GM21390 (cell line): ENCODE measurements at regions not wholly inside any gene's neighbourhood (a gene's known extent, or its start where the extent isn't known, plus 50 kb on each side); places are given as distances from the start of the nearest gene placed in this dataset.

ENCODE experiments used
- ATAC-seq: cut with Tn5 transposase; IDR thresholded peaks from one replicate; pipeline ENCODE4 v1.9.1; 2021; ENCODE audit not compliant: unreplicated experiment

DNA sequence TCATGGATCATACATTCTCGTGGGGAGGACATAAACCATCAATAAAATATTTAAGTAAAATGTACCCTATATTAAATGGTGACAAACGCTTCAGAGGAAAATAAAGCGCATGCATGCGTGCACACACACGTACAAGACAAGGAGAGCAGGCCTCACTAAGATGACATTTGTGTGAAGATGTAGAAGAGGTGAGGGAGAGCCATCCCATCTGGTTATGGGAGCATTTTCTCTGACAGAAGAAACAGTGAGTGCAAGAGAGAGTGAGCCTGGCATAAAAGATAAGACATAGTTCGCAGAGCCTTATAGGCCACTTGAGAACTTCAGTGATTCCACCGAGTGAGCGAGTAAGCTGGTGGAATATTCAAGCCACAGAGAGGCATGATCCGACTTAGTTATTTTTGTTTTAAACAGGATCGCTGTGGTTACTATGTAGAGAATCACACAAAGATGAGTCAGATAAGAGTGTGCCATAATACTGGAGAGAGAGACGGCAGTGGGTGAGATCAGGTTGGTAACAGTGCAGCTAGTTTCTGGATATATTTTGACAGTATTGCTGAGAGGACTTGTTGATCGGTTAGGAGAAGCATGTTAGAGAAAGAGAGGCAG is 624.2 kb downstream of the PLPP3 start:
- no peak for ATAC-seq

DNA sequence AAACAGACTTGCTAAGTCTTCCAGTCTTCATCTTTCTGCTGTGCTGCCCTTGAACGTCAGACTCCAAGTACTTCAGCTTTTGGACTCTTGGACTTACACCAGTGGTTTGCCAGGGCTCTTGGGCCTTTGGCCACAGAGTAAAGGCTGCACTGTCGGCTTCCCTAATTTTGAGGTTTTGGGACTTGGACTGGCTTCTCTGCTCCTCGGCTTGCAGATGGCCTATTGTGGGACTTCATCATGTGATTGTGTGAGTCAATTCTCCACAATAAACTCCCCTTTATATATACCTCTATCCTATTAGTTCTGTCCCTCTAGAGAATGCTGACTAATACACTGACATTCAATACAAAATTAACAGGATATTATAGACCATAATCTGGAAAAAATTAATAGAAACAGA is 628.1 kb downstream of the PLPP3 start:
- ATAC-seq = no peak

DNA sequence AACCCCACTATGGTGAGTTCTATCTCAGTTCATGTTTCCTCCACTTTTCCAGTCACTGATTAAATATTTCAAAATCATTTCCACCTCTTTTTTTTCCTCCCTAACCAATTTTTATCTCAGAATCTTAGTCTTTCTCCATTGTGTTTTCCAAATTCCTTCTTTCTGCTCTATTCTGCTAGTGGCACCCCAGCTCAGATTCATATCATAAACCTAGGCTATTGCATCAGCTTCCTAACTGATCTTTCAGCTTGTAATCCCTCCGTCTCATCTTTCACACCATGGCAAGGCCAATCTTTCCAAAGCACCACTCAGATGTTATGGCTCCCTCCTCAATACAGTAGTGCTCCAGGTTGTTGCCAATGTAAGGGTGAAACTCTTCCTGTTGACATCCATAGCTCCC is 631.9 kb downstream of the PLPP3 start:
- no peak for ATAC-seq

DNA sequence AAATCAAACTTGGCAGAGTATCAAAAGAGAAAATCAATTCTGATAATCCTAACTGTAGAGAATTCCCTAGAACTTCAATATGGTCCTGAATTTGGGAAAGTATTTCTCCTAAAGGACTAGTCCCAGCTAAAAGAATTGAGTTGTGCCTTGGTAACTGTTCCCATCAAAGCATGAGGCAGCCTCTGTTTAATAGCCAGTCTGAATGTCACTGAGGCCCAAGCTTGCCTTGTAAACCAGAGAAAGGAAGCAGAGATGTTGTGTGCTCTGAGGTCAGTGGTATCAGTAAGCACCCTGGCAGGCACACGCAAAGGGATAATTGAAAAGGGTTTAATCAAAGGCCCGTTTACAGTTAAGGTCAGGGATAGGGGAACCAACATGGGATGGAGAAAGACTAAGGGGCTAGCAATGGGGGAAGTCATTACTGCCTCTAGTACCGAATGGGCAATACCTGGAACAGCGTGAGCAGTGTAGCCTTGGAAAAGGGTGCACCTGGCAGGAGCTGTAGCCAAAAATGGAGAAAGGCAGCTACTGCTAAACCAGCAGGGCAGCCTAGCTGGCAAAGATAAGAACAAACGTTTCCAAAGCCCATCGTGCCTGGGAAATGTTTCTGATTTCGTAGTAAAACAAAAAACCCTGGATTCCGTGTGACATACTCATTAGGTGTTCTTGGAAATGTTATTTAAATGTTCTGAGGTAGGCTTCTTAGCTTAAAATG is 635.5 kb downstream of the PLPP3 start:
- ATAC-seq = no peak

DNA sequence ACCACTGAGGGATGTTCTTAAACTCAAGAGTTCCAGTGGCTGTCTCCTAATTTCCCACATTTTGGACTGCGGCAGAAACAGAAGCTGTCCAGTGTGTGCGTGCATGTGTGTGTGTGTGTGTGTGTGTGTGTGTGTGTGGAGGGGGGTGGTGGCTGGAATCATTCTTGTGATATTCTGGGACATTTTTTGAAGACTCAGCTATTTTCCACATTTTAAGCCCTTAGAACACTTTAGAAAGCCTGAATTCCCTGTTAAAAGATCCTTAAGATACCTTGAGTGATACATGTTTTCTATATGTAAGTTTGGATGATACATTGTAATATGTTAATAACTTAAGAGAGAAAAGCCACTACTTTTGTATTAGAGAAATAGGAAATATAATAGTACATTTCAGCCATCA is 636.4 kb downstream of the PLPP3 start:
- no peak for ATAC-seq

DNA sequence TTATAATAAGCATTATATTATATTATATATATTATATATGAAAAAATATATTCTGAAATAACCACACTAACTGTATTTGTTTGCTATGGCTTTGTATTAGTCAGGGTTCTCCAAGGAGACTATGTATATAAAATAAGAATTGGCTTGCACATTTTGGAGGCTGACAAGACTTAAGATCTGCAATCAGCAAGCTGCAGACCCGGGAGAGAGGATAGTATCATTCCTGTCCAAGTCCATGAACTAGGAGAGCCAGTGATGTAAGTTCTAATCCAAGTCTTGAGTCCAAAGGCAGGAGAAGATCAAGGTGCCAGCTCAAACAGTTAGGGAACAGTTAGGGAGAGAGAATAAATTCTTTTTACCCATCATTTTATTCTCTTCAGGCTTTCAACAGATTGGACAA is 639.5 kb downstream of the PLPP3 start:
- no peak for ATAC-seq

DNA sequence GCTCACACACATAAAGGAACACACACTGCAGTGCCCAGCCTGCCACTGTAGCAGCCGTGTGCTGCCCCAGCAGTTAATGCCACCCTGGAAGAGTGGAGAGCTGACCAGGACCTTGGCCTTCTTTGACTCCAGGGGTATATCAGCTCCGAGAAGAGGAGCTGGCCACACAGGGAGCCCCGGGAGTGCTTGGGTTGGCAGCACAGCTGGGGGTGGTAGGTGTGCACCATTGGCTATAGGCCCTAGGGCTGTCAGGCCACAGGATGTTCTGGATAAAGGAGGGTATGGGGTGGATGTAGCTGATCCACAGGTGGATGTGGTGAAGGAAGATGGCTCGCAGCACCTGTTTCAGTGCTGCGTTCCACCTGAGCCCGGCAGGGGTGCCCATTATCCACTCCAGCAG is 640.5 kb downstream of the PLPP3 start:
- no peak for ATAC-seq

DNA sequence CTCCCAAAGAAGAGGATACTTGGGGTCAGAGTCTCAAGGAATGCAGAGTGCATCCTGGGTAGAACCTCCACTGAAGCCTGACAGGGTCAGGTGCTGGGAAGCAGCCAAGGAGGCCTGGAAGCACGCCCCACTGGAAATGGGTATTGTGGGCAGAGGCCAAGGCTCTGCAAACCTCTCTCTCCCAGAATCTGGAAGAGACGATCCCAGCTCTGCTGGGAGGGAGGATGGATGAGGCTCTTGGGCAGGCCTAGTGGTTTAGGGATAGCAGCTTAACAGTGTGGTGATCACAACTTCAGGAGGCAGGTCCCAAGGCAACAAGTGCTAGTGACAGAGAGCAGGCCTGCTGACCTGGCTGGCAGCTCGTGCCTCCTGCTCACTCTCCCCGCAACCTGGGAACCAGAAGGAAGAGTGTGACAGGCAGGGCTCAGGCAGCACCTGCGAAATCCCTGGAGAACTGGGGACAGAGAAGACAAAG is 641.0 kb downstream of the PLPP3 start:
- no peak for ATAC-seq

DNA sequence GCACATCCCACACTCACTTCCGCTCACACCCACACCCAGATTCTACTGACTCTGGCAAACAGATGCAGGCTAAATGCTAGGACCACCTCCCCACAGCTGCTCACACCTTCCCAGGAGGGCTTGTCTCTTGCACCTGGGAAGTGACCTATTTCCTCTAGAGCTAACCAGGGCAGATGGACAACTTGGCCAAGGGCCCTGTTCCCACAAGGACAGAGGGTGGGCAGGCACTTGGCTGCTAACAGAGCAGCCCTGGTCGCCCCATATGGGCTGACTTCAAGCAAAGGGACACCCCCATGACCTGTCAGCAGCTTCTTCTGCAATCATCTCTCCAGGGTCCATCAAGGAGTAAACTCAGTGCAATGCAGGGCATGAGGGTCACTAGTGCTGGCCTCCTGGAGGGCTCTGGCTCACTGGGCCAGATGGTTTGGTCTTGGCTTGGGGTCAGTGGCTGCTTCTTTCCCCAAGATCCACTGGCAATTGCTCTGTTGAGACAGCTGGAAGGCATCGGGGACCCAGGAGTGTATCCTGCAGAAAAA is 641.5 kb downstream of the PLPP3 start:
- ATAC-seq = no peak

DNA sequence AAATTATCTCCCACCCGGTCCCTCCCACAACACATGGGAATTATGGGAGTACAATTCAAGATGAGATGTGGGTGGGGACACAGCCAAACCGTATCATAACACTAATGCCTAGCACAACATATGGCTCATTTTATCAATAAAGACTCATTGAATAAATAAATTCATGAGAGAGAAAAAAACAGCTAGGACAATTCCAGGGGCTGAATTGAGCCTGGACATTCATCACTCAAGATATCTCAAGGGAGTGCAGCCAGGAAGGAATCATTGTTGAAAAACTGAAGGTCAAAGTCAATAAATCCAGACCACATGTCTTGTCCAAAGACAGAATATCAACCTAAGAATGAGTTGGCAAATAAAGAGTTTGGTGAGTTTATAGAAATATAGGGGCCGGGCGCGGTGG is 644.1 kb downstream of the PLPP3 start:
- ATAC-seq = no peak

DNA sequence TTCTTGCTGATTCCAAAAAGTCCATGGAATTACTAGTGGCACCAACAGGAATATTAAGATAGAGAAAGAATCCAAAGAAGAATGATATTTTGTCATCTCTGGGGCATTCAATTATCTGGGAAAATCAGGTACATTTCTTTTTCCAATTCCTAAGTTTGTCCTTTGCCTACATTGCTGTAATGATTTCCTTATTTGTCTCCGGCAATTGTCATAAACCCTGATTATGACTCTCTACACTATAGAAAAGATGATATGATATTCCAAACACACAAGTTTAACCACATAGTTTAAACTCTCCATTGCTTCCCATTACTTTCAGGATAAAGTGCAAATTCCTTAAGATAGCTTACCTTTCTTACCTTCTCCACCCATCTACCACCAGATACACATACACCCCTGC is 647.0 kb downstream of the PLPP3 start:
- ATAC-seq = no peak

DNA sequence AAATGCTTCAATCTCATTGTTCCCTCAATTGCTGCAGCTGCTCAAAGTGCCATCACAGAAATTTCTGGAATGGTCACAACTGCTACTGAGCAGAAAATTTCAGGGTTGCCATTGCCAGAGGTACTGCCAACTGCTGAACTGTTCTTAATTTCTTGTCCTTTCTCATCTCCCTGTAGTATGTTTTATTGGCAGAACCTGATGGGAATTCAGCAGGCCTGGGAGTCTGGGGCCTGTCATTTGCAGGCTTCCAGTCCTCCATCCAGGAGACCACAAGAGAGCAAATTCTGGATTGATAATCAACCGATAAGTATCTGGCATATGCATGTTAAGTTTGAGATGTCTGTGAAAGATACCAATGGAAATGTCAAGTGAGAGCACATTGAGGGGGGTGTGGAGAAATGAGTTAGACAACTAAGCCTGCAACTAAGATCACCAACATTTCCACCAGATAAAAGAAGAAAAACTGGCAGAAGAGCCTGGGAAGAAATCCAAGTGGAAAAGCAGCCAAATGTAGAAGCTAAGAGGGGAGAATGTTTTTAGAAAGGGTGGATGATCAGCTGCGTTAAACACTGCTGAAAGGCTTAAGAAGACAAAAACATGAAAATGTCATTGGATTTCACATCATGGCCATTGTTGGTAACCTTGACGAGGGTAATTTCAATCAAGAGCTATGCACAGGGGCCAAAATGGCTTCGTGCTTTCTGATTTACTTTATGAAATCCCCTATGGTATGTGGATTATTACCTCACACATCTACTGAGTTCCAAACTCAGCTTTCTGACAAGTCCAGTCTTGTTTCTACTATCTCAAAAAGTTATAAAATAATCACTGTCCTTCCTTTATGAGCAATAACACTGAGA is 648.1 kb downstream of the PLPP3 start:
- ATAC-seq = no peak

DNA sequence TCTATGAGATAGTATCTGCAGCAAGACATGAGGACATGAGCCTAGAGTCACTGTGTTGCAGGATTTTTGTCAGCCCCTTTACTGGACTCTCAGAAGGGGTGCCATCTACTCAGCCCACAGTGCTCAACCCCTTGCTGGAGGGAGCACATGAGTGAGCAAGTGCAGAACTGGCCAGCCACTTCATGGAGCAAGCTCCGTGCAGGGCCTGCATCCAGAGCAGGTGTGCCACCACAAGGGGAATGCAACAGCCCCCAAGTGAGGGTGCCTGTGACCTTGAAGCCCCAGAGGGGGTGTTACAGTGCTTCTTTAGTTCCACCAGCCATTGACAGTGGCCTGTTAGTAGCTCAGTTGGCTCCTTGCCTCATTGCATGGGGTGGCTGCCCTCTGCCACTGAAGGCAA is 649.7 kb downstream of the PLPP3 start:
- no peak for ATAC-seq

DNA sequence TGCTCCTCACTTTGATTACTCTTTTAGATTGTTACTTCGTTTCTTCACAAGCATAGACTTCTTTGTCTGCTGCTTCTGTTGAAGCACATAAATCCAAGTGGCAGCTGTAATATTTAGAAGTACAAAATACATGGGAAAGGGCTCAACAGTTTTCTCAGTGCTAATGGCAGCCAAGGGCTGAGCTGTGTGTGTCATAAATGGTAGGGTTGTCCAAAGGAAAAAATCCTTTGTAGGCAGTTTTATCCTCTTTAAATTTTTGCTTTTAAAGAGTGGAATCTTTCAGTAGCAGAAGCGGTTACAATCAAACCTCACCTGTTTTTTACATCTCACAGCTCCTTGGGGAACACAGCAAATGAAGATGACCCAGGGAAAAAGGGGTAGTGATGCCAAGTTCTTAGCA is 650.8 kb downstream of the PLPP3 start:
- ATAC-seq = no peak

DNA sequence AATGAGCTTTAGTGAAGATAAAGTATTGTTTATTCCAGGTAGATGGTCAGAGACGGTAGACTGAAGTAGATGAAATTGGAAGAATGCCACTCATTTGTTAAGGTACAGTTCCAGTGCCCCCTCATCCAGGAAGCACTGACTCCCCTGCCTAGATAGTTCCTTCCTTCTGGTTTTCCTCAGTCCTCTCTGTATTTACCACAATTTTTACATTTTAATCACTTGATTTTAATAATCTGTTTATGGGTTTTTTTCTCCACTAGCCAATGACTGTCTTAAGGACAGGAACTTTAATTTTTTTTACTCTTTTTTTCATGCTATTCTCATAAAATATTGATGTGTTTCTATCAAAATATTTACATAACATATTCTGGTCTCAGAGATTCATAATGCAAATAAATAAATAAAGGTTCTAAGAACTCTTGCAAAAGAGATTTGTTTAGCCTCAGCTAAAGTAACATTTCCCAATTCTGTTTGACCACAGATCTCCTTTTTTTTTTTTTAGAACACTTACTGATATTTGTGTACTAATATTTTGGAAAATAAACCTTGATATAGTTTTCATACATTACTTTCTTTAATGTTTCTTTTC is 651.6 kb downstream of the PLPP3 start:
- no peak for ATAC-seq

DNA sequence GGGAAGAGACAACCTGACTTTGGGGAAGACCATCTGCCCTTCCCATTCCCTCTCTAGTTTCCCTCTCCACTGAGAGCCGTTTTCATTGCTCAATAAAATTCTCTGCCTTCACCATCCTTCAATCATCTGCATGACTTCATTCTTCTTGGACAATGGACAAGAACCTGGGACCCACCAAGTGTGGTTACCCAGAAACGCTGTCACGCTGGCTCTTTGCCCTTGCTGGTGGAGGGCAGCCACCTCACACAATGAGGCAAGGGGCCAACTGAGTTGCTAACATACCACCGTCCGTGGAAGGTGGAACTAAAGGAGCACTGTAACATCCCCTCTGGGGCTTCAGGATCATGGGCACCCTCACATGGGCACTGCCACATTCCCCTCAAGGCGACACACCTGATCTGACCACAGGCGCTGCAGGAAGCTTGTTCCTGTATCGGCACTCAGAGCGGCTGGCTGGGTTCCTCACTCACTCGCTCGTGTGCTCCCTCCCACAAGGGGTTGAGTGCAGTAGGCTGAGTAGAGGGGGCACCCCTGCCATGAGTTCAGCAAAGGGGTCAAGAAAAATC is 652.4 kb downstream of the PLPP3 start:
- ATAC-seq = no peak

DNA sequence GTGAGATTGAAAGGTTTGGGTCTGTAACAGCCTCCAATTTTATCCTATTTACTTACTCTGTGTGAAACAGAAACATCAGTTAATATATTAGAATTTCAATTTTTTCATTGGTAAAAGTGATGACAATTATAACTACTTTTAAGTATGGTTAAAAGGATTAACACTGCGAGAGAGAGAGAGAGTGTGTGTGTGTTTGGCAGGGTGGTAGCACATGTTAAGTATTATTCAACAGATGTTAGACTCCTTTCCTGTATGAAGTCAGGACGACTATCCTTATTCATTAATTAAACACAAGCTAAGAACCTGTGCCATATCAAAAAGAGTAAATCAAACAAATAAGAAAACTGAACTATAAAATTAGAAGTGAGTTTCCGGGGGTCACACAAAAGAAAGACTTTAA is 662.5 kb downstream of the PLPP3 start:
- ATAC-seq = no peak

DNA sequence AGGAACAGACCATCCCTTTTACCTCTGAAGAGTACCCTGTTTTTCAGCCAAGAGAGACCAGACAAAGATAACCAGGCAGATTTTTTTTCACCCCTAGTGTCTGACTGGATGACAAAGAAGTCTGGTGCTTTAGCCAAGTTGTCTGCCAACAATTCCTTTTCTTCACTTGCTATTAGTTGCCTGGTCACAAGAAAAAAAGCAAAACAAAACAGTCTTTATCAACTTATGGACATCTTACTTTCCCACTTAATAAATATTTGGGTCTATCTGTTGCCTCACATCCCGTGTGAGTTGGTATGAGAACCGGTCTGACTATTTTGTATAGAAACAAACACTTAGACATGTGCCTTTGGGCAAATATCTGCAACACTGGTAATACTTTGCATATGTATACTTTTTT is 662.9 kb downstream of the PLPP3 start:
- no peak for ATAC-seq

DNA sequence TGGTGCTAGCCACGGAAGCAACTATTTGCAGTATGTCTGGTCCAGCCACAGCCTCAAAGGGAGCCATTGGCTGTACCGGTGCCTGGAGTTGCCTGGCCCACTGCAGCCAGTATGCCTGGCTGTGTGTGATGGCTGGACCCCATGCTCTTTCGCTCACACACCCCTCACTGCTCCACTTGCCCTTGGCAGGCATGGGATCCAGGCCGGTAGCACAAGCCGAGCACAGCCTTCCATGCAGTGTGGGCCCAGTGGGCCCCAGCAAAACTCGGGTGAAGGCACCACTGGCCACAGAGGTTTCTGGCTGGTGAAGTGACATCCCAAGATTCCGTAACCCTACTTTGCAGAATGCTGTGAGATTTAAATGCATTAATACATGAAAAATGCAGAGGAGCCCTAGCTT is 665.8 kb downstream of the PLPP3 start:
- no peak for ATAC-seq

DNA sequence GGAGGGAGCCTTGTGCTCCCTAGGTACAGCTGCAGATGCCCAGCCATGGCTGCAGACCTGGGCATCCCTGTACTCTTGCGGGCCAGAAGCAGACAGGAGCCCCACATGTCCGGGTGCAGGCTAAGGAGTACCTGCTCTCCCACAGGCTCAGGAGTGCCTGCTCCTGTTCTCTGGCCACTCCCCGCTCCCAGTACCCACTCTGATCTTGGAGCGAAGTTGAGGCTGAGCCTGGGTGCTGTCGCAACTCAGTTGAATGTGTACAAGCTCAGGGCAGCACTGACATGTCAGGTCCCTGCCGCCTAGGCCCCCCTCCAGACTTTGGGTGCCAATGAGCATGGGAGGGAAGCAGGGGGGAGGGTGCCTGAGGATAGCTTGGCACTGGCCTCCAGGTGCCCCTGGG is 666.9 kb downstream of the PLPP3 start:
- ATAC-seq = no peak

DNA sequence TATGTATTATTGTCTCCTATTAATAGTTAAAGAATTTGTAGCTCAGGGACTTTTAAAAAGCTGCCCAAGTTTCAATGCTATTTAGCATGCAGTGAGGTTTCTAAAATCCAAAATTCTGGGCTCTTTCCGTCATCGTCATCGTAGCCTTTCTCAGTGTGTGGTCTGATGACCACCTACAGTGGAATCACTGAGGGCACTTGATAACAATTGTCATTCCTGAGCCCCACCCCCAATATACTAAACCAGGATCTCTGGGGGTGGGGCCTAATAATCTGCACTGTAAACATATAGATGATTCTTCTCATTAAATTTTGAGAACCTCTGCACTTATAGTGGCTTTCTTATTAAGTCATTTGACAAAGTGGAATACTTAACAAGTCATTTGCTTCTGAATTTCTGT is 674.8 kb downstream of the PLPP3 start:
- no peak for ATAC-seq
